PC-3 (cell line): ENCODE measurements at regions not wholly inside any gene's neighbourhood (a gene's known extent, or its start where the extent isn't known, plus 50 kb on each side); places are given as distances from the start of the nearest gene placed in this dataset.

Source experiments
- ATAC-seq: fragments of 200-7000 bp; cut with Tn5 transposase; 2 replicates; pipeline ENCODE4 v1.9.1; 2020; ENCODE audit warnings: mild to moderate bottlenecking, moderate library complexity
- BruUV-seq: library from RNA; stranded (reverse); fragments of 400-500 nt; replicated peaks from 2 replicates; lab custom pipeline; 2021; lab: Mats Ljungman, UMichigan
- CTCF ChIA-PET: fragments of 300-600 bp; sonication (Branson Sonifier 250); formaldehyde crosslinking; loops from one replicate; lab custom pipeline; 2022; ENCODE audit warnings: antibody characterized with exemption; lab: Charles Lee
- POLR2A ChIA-PET: fragments of 300-600 bp; sonication (Branson Sonifier 250); formaldehyde crosslinking; loops from one replicate; lab custom pipeline; 2022; ENCODE audit warnings: antibody characterized with exemption; ENCODE audit not compliant: unreplicated experiment; lab: Charles Lee
- DNase-seq: peaks from one replicate; pipeline ENCODE4 v3.0.0-alpha.2; 2015
- H2AFZ ChIP-seq: fragments of 300-600 bp; sonication (generic); 2 replicates; pipeline ENCODE4 v1.6.0; 2016; ENCODE audit warnings: antibody characterized with exemption, low read length
- H3F3A ChIP-seq: fragments of 300-600 bp; sonication (generic); one replicate; pipeline ENCODE4 v1.6.0; 2017; ENCODE audit warnings: antibody characterized with exemption, low read length, control low read depth, mild to moderate bottlenecking; ENCODE audit not compliant: unreplicated experiment
- H3K27ac ChIP-seq: fragments of 300-600 bp; sonication (generic); 2 replicates; pipeline ENCODE4 v1.5.1; 2016; ENCODE audit warnings: mild to moderate bottlenecking, low read length
- H3K27me3 ChIP-seq: fragments of 300-600 bp; sonication (generic); 2 replicates; pipeline ENCODE4 v1.6.1; 2016; ENCODE audit warnings: low read length, mixed read lengths
- H3K36me3 ChIP-seq: fragments of 300-600 bp; sonication (generic); 2 replicates; pipeline ENCODE4 v1.6.1; 2016; ENCODE audit warnings: low read depth, mixed run types, low read length, mixed read lengths
- H3K4me1 ChIP-seq: fragments of 300-600 bp; sonication (generic); 2 replicates; pipeline ENCODE4 v1.5.1; 2016; ENCODE audit warnings: low read length; ENCODE audit not compliant: insufficient read depth
- H3K4me2 ChIP-seq: fragments of 300-600 bp; sonication (generic); 2 replicates; pipeline ENCODE4 v1.6.0; 2016; ENCODE audit warnings: low read length
- H3K4me3 ChIP-seq: fragments of 300-600 bp; sonication (generic); 2 replicates; pipeline ENCODE4 v1.5.1; 2016; ENCODE audit warnings: mild to moderate bottlenecking, low read length, mixed read lengths
- H3K79me2 ChIP-seq: fragments of 300-600 bp; sonication (generic); 2 replicates; pipeline ENCODE4 v1.6.1; 2017; ENCODE audit warnings: low read length, mixed read lengths
- H3K9ac ChIP-seq: fragments of 300-600 bp; sonication (generic); 2 replicates; pipeline ENCODE4 v1.6.0; 2016; ENCODE audit warnings: mild to moderate bottlenecking, low read length
- H3K9me2 ChIP-seq: fragments of 300-600 bp; sonication (generic); replicated peaks from 2 replicates; pipeline ENCODE4 v1.6.1; 2016; ENCODE audit warnings: mixed run types, low read length, mixed read lengths
- H3K9me3 ChIP-seq: fragments of 300-600 bp; sonication (generic); 2 replicates; pipeline ENCODE4 v1.6.1; 2016; ENCODE audit warnings: low read length, mixed read lengths
- H4K20me1 ChIP-seq: fragments of 300-600 bp; sonication (generic); 2 replicates; pipeline ENCODE4 v1.6.1; 2016; ENCODE audit warnings: low read length, mixed read lengths
- CTCF ChIP-seq: fragments of 300-600 bp; sonication (generic); conservative IDR thresholded peaks from 2 replicates; pipeline ENCODE4 v1.5.1; 2017; ENCODE audit warnings: antibody characterized with exemption, low read depth, mild to moderate bottlenecking, low read length
- EZH2 ChIP-seq: fragments of 300-600 bp; sonication (generic); IDR thresholded peaks from one replicate; pipeline ENCODE4 v1.6.1; 2017; ENCODE audit warnings: antibody characterized with exemption, mild to moderate bottlenecking, low read length; ENCODE audit not compliant: unreplicated experiment
- EZH2phosphoT487 ChIP-seq: fragments of 300-600 bp; sonication (generic); IDR thresholded peaks from 2 replicates; pipeline ENCODE4 v1.6.1; 2018; ENCODE audit warnings: mild to moderate bottlenecking, antibody characterized with exemption, low read length, borderline replicate concordance
- intact Hi-C: fragments of 100-400 bp; cut with micrococcal nuclease; formaldehyde crosslinking; loops from 2 replicates; pipeline ENCODE4 v1.9.0; 2023

- Histone ChIP-seq H3K9me3 (no peaks in the 10 kb centered on the region), H3K9me2 (no peaks in the 10 kb centered on the region), H3K4me1 (no peaks in the 10 kb centered on the region), H4K20me1 (no peaks in the 10 kb centered on the region), H3F3A (no peaks in the 10 kb centered on the region), H3K9ac (no peak overlapping the region), H3K27me3 (no peaks in the 10 kb centered on the region), H3K27ac (no peak overlapping the region), H3K79me2 (no peaks in the 10 kb centered on the region), H3K4me3 (no peak overlapping the region), H3K36me3 (no peaks in the 10 kb centered on the region), H2AFZ (no peak overlapping the region), H3K4me2 (no peak overlapping the region)
- ATAC-seq (no peak), DNase-seq (no peak)
- no TSS peak for BruUV-seq
- CTCF ChIA-PET, result no interaction called here
- intact Hi-C loops, result loop anchor here (10.0 kb wide), 2 partner anchors 395 to 745 kb away; partner anchors contain the start of gene HS3ST5
- POLR2A ChIA-PET, result no interaction called here
- TF ChIP-seq EZH2phosphoT487, result no peak
- no peak for TF ChIP-seq CTCF
- TF ChIP-seq EZH2, result no peak
Measured at GRCh38 chr6:114739656-114740055, 396.8 kb upstream of the HS3ST5 start.

DNA sequence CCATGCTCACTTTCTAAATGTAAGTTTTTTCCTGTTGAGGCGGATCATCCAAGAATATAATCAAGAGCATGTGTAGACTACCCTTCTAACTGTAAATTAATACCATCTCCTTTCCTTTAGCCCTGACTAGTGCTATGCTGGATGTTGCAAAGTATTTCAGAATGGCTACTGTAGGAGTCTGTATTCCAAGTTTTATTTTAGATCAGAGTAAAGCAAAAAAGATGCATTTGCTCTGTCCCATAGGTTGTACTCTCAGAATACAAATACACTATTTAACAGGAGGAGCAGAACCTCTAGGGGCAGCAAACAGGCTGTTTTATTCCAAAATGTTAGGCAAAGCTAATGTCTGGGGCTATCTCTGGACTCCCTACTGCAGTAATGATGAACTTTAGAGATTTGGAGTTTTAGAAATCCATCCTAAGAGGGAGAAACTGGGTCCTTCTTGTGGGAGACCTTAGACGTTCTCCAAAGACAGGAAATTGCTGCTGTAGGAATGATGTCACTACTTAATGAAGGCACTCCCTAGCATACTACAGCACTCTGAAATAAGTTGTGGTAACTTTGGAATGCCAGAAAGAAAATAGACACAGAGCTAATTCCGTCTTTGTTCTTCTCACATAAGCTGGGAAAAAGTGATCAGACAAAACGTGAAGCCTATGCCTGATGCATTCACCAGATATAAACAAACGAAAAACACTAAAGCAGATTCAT is 392.4 kb upstream of the HS3ST5 start:
- Histone ChIP-seq H3F3A (no peaks in the 10 kb centered on the region), H3K9me3 (no peaks in the 10 kb centered on the region), H3K36me3 (no peaks in the 10 kb centered on the region), H3K9ac (no peak overlapping the region), H3K27ac (no peak overlapping the region), H2AFZ (no peak overlapping the region), H3K4me1 (no peaks in the 10 kb centered on the region), H3K79me2 (no peaks in the 10 kb centered on the region), H3K4me3 (no peak overlapping the region), H3K9me2 (no peaks in the 10 kb centered on the region), H3K27me3 (no peaks in the 10 kb centered on the region), H4K20me1 (no peaks in the 10 kb centered on the region), H3K4me2 (no peak overlapping the region)
- intact Hi-C loops, result no loop called here
- no peak for DNase-seq
- no TSS peak for BruUV-seq
- ChIA-PET POLR2A (no interaction called here), CTCF (interaction anchor here (0.6 kb wide), 1 partner anchor 54 kb away, joined by 3 read pairs; no protein-coding TSS in a partner anchor)
- peak; percentile 27; the same call in 1 of the 2 replicates for TF ChIP-seq CTCF
- TF ChIP-seq EZH2, result no peak
- TF ChIP-seq EZH2phosphoT487, result no peak
- ATAC-seq, result no peak

DNA sequence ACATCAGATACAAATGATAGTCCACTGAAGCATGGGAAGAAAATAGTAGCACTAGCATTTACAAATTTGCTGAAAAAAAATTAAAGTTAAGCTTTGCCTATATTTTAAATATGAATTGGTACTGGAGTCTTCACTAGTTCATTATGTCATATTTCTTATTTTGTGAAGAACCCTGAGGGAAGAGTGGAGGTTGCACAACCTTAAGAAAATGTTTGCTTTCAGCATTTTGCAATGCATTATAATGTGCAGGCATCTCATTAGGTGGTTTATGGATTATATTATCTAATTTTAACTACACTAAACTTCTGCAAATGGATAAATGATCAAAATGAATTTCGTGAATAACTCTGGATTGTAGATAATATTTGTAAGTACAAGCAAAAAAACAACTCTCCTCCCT is 390.8 kb upstream of the HS3ST5 start:
- no peaks in the 10 kb centered on the region for H3K9me2 ChIP-seq
- ChIA-PET POLR2A (no interaction called here), CTCF (no interaction called here)
- DNase-seq, result no peak
- no peaks in the 10 kb centered on the region for H3F3A ChIP-seq
- no peaks in the 10 kb centered on the region for H4K20me1 ChIP-seq
- no peaks in the 10 kb centered on the region for H3K79me2 ChIP-seq
- intact Hi-C loops, result no loop called here
- no TSS peak for BruUV-seq
- H3K9ac ChIP-seq, result no peak overlapping the region
- H3K4me3 ChIP-seq, result no peak overlapping the region
- H3K4me1 ChIP-seq, result no peaks in the 10 kb centered on the region
- no peaks in the 10 kb centered on the region for H3K9me3 ChIP-seq
- no peaks in the 10 kb centered on the region for H3K36me3 ChIP-seq
- no peak for ATAC-seq
- H3K27me3 ChIP-seq, result no peaks in the 10 kb centered on the region
- no peak overlapping the region for H3K4me2 ChIP-seq
- TF ChIP-seq CTCF (no peak), EZH2 (no peak), EZH2phosphoT487 (no peak)
- no peak overlapping the region for H3K27ac ChIP-seq
- no peak overlapping the region for H2AFZ ChIP-seq
